Sigmoid colon (tissue), 6 donors: ENCODE measurements at regions not wholly inside any gene's neighbourhood (a gene's known extent, or its start where the extent isn't known, plus 50 kb on each side); places are given as distances from the start of the nearest gene placed in this dataset.

Experiments used
- DNase-seq: peaks from one replicate; pipeline ENCODE4 v3.0.0-alpha.2; 2019
- H3K27ac ChIP-seq, 4 donors: fragments of 200-600 bp; sonication (generic); one replicate each; pipeline ENCODE4 v1.5.1; 2016 to 2019; ENCODE audit warnings: mild to moderate bottlenecking in 1 of 4
- H3K27me3 ChIP-seq, 3 donors: fragments of 200-600 bp; sonication (generic); one replicate each; pipeline ENCODE4 v1.5.1; 2019; ENCODE audit warnings: mild to moderate bottlenecking in 1 of 3
- H3K36me3 ChIP-seq, 4 donors: fragments of 200-600 bp; sonication (generic); one replicate each; pipeline ENCODE4 v1.5.1; 2016 to 2019
- H3K4me1 ChIP-seq, 4 donors: fragments of 200-600 bp; sonication (generic); one replicate each; pipeline ENCODE4 v1.5.1; 2017 to 2019
- H3K4me3 ChIP-seq, 4 donors: fragments of 200-600 bp; sonication (generic); one replicate each; pipeline ENCODE4 v1.5.1; 2017 to 2019; ENCODE audit warnings: mild to moderate bottlenecking in 2 of 4, moderate library complexity in 1 of 4
- H3K9me3 ChIP-seq, 4 donors: fragments of 200-600 bp in 3 of 4; sonication (generic) in 3 of 4; one replicate each; pipeline versions ENCODE4 v1.5.1 to v1.6.1; 2013 to 2019
- CTCF ChIP-seq, 4 experiments: fragments of 450-650 bp in 3 of 4; fragments of 200-600 bp in 1 of 4; IDR thresholded peaks; one replicate each; pipeline ENCODE4 v1.5.1; 2016 to 2019; ENCODE audit warnings: antibody characterized with exemption in 4 of 4, mild to moderate bottlenecking in 3 of 4, moderate library complexity in 2 of 4
- EP300 ChIP-seq, 4 donors: sonication (generic); formaldehyde crosslinking; IDR thresholded peaks; one replicate each; pipeline ENCODE4 v1.6.1; 2017; ENCODE audit warnings: antibody characterized with exemption in 4 of 4
- POLR2A ChIP-seq, 2 donors: fragments of 450-650 bp; IDR thresholded peaks; one replicate each; pipeline ENCODE4 v1.6.1; 2016; ENCODE audit warnings: antibody characterized with exemption in 2 of 2, mild to moderate bottlenecking in 2 of 2, moderate library complexity in 2 of 2
- POLR2AphosphoS5 ChIP-seq, 4 donors: sonication (generic); formaldehyde crosslinking; IDR thresholded peaks; one replicate each; pipeline ENCODE4 v1.6.1; 2017; ENCODE audit warnings: antibody characterized with exemption in 4 of 4
- WGBS, 2 donors: extraction: QIAGEN DNeasy Blood & Tissue Kit; methylation state at CpG; one replicate each; pipeline ENCODE4 v1.1.7; 2013; 5-methylcytosine and 5-hydroxymethylcytosine counted together
- intact Hi-C: fragments of 100-400 bp; cut with DNase I; formaldehyde crosslinking; loops from one replicate; pipeline ENCODE4 v1.15.1; 2023
- donor health status: healthy with polysubstance abuse.
- donor health status: healthy.

GRCh38 chr7:115346685-115347084, 424.8 kb downstream of the MDFIC start:
- DNase-seq: no peak
- Histone ChIP-seq H3K9me3 (no peaks in the 10 kb centered on the region), H3K4me3 (no peak overlapping the region), H3K36me3 (no peaks in the 10 kb centered on the region), H3K27ac (no peak overlapping the region), H3K27me3 (no peaks in the 10 kb centered on the region), H3K4me1 (peaks cover 0 to 15% (median 2%) of the 10 kb centered on the region in 4 donors)
- intact Hi-C loops: no loop called here
- WGBS, 2 donors: 4 to 52% methylated on average over 1 of the region's 1 CpG
- TF ChIP-seq POLR2A (IDR thresholded peaks at IDR 0.05): no peak

GRCh38 chr7:115340828-115341227, 418.9 kb downstream of the MDFIC start:
- no peaks in the 10 kb centered on the region for H3K36me3 ChIP-seq
- DNase-seq: no peak
- 80 to 88% methylated on average over 4 of the region's 4 CpGs for WGBS, 2 donors
- no peak overlapping the region for H3K27ac ChIP-seq
- intact Hi-C loops: no loop called here
- no peaks in the 10 kb centered on the region for H3K9me3 ChIP-seq
- no peaks in the 10 kb centered on the region for H3K4me1 ChIP-seq
- H3K4me3 ChIP-seq: no peak overlapping the region
- TF ChIP-seq CTCF (IDR thresholded peaks at IDR 0.05) (no peak), EP300 (IDR thresholded peaks at IDR 0.05) (no peak), POLR2AphosphoS5 (IDR thresholded peaks at IDR 0.05) (no peak), POLR2A (IDR thresholded peaks at IDR 0.05) (no peak)
- H3K27me3 ChIP-seq: no peaks in the 10 kb centered on the region

DNA sequence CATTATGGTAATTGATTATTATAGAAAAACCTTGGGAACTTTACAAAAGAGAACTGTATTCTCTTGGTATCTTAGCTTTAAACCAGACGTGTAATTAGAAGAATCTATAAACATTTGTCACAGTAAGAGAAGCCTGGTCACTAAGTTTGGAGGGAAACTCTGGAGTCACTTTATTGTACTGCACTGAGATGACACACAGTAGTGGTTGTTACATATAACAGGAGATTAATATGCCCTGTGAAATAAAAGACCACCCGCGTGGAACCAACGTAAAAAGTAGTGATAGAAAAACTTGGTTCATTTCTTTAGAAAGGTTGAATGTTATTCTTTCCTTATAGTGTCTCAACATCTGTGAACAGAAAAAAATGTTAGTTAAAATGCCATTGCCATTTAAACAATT, 416.1 kb downstream of the MDFIC start:
- no peaks in the 10 kb centered on the region for H3K27me3 ChIP-seq
- no peaks in the 10 kb centered on the region for H3K4me1 ChIP-seq
- H3K4me3 ChIP-seq: no peak overlapping the region
- TF ChIP-seq POLR2AphosphoS5 (IDR thresholded peaks at IDR 0.05): no peak
- TF ChIP-seq POLR2A (IDR thresholded peaks at IDR 0.05): no peak
- no peak for TF ChIP-seq CTCF (IDR thresholded peaks at IDR 0.05)
- no peak for TF ChIP-seq EP300 (IDR thresholded peaks at IDR 0.05)
- DNase-seq: no peak
- H3K27ac ChIP-seq: no peak overlapping the region
- 86 to 93% methylated on average over 4 of the region's 4 CpGs for WGBS, 2 donors
- intact Hi-C loops: no loop called here
- H3K9me3 ChIP-seq: no peaks in the 10 kb centered on the region
- H3K36me3 ChIP-seq: no peaks in the 10 kb centered on the region

GRCh38 chr7:115332691-115333090, 410.8 kb downstream of the MDFIC start:
- Histone ChIP-seq H3K9me3 (no peaks in the 10 kb centered on the region), H3K27ac (no peak overlapping the region), H3K36me3 (no peaks in the 10 kb centered on the region), H3K4me3 (no peak overlapping the region), H3K4me1 (no peaks in the 10 kb centered on the region), H3K27me3 (no peaks in the 10 kb centered on the region)
- DNase-seq: no peak
- intact Hi-C loops: no loop called here
- no peak for TF ChIP-seq POLR2A (IDR thresholded peaks at IDR 0.05)
- TF ChIP-seq EP300 (IDR thresholded peaks at IDR 0.05): no peak
- TF ChIP-seq CTCF (IDR thresholded peaks at IDR 0.05): no peak
- no peak for TF ChIP-seq POLR2AphosphoS5 (IDR thresholded peaks at IDR 0.05)
- WGBS, 2 donors: 88 to 90% methylated on average over 3 of the region's 3 CpGs

GRCh38 chr7:115329006-115329405, 407.1 kb downstream of the MDFIC start:
- TF ChIP-seq CTCF (IDR thresholded peaks at IDR 0.05) (no peak), EP300 (IDR thresholded peaks at IDR 0.05) (no peak)
- H3K27ac ChIP-seq: no peak overlapping the region
- DNase-seq: no peak
- 77 to 92% methylated on average over 2 of the region's 2 CpGs for whole genome bisulfite sequencing, 2 donors
- no peak overlapping the region for H3K4me3 ChIP-seq
- H3K9me3 ChIP-seq: no peaks in the 10 kb centered on the region
- intact Hi-C loops: no loop called here
- no peaks in the 10 kb centered on the region for H3K4me1 ChIP-seq
- no peaks in the 10 kb centered on the region for H3K27me3 ChIP-seq
- H3K36me3 ChIP-seq: no peaks in the 10 kb centered on the region
